ENCODE measurements at regions not wholly inside any gene's neighbourhood (a gene's known extent, or its start where the extent isn't known, plus 50 kb on each side); places are given as distances from the start of the nearest gene placed in this dataset.

GRCh38 chr20:60310560-60311349 lies 352.5 kb downstream of the CDH26 start:
- no peak for TF ChIP-seq CTCF (IDR thresholded peaks at IDR 0.05)
- TF ChIP-seq EZH2 (IDR thresholded peaks at IDR 0.05), result no peak
